K562 (cell line): ENCODE measurements at regions not wholly inside any gene's neighbourhood (a gene's known extent, or its start where the extent isn't known, plus 50 kb on each side); places are given as distances from the start of the nearest gene placed in this dataset.

Experiments
- ATAC-seq: fragments of 200-7000 bp; cut with Tn5 transposase; 3 replicates; pipeline ENCODE4 v1.9.1; 2020; ENCODE audit warnings: moderate library complexity
- BruUV-seq: library from RNA; stranded (reverse); fragments of 400-500 nt; replicated peaks from 2 replicates; lab custom pipeline; 2021; lab: Mats Ljungman, UMichigan
- CTCF ChIA-PET: fragments of 300-600 bp; formaldehyde crosslinking; extraction: SDS; loops from one replicate; lab custom pipeline; 2021; ENCODE audit warnings: low intra/inter-chr PET ratio; lab: Yijun Ruan, JAX
- POLR2A ChIA-PET: fragments of 300-600, 350-650 bp; sonication (Branson Sonifier 250); formaldehyde crosslinking; extraction: SDS; loops from one replicate; lab custom pipeline; 2021; ENCODE audit warnings: antibody characterized with exemption, inconsistent platforms; lab: Yijun Ruan, JAX
- DNase-seq, 4 experiments: peaks; one replicate each; pipeline versions ENCODE4 v3.0.0 to v3.0.0-alpha.2; 2011 to 2018; ENCODE audit warnings: low spot score in 3 of 4, mixed read lengths in 3 of 4; ENCODE audit errors: extremely low read depth in 1 of 4
- FAIRE-seq: peaks from 2 replicates; lab custom pipeline; 2011; peaks lifted over from hg19 to GRCh38; lab: Jason Lieb, UNC
- H2AFZ ChIP-seq: 2 replicates; pipeline ENCODE4 v1.6.0; 2011; ENCODE audit warnings: low read depth, low read length, control low read depth, inconsistent platforms
- H3K27ac ChIP-seq: fragments of 200-600 bp; 3 replicates; pipeline ENCODE4 v1.8.0; 2011; ENCODE audit warnings: low read depth, mild to moderate bottlenecking, control low read depth, inconsistent platforms, low read length, moderate library complexity, mixed read lengths; ENCODE audit errors: extremely low read depth
- H3K27me3 ChIP-seq, 2 experiments: fragments of 300-600 bp in 1 of 2; 2 replicates in 1 of 2; 3 replicates in 1 of 2; pipeline versions ENCODE4 v1.6.0 to v1.8.0; 2011; ENCODE audit warnings: inconsistent platforms in 2 of 2, low read length in 2 of 2, mild to moderate bottlenecking in 1 of 2, mixed read lengths in 1 of 2, moderate library complexity in 1 of 2; ENCODE audit not compliant: control insufficient read depth in 2 of 2, insufficient read depth in 2 of 2
- H3K36me3 ChIP-seq: fragments of 300-600 bp; 3 replicates; pipeline ENCODE4 v1.8.0; 2011; ENCODE audit warnings: mild to moderate bottlenecking, low read length, inconsistent platforms; ENCODE audit not compliant: control insufficient read depth, insufficient read depth
- H3K4me1 ChIP-seq, 2 experiments: fragments of 200-600 bp in 1 of 2; replicated peaks in 1 of 2; 2 replicates in 1 of 2; 3 replicates in 1 of 2; pipeline versions ENCODE4 v1.5.1 to v1.8.0; 2011; ENCODE audit warnings: inconsistent platforms in 2 of 2, low read length in 2 of 2, mild to moderate bottlenecking in 1 of 2, mixed read lengths in 1 of 2, moderate library complexity in 1 of 2; ENCODE audit not compliant: control insufficient read depth in 2 of 2, insufficient read depth in 2 of 2
- H3K4me2 ChIP-seq: 2 replicates; pipeline ENCODE4 v1.6.1; 2011; ENCODE audit warnings: low read length, control low read depth, inconsistent platforms, mixed read lengths; ENCODE audit not compliant: insufficient read depth
- H3K4me3 ChIP-seq: fragments of 200-600 bp; sonication (generic), shearing (Covaris generic); 2 replicates; pipeline ENCODE4 v1.5.1; 2016; ENCODE audit warnings: control low read depth, inconsistent platforms
- H3K79me2 ChIP-seq: fragments of 200-600 bp; 3 replicates; pipeline ENCODE4 v1.8.0; 2011; ENCODE audit warnings: low read length, inconsistent platforms; ENCODE audit not compliant: control insufficient read depth, insufficient read depth
- H3K9ac ChIP-seq, 2 experiments: 2 replicates each; pipeline versions ENCODE4 v1.6.0 to v1.6.1; 2011; ENCODE audit warnings: low read depth in 2 of 2, low read length in 2 of 2, control low read depth in 1 of 2, inconsistent platforms in 1 of 2, mild to moderate bottlenecking in 1 of 2, mixed read lengths in 1 of 2; ENCODE audit not compliant: insufficient read depth in 1 of 2
- H3K9me1 ChIP-seq: one replicate; pipeline ENCODE4 v1.6.0; 2011; ENCODE audit warnings: inconsistent platforms, mild to moderate bottlenecking, low read length, moderate library complexity; ENCODE audit not compliant: control insufficient read depth, insufficient read depth
- H3K9me3 ChIP-seq: replicated peaks from 2 replicates; pipeline ENCODE4 v1.5.1; 2011; ENCODE audit warnings: low read depth, low read length, inconsistent platforms; ENCODE audit not compliant: control insufficient read depth, insufficient read depth
- H4K20me1 ChIP-seq: replicated peaks from 2 replicates; pipeline ENCODE4 v1.6.1; 2011; ENCODE audit warnings: low read length, inconsistent platforms, mixed read lengths; ENCODE audit not compliant: control insufficient read depth, insufficient read depth
- CHD2 ChIP-seq: IDR thresholded peaks from 2 replicates; pipeline ENCODE4 v1.6.1; 2011; ENCODE audit warnings: low read depth, low read length
- ETV1 ChIP-seq: fragments of 450-650 bp; conservative IDR thresholded peaks from 2 replicates; pipeline ENCODE4 v1.6.1; 2016; ENCODE audit warnings: missing genetic modification characterization, control low read depth, low read depth, missing compliant biosample characterization
- GTF2F1 ChIP-seq: IDR thresholded peaks from 2 replicates; pipeline ENCODE4 v1.6.1; 2011; ENCODE audit warnings: low read depth, low read length, improper control_type of control experiment
- HMG20B ChIP-seq: fragments of 250-450 bp; sonication (Bioruptor Pico); IDR thresholded peaks from 2 replicates; pipeline ENCODE4 v1.5.0; 2021; ENCODE audit warnings: mild to moderate bottlenecking
- HOXB6 ChIP-seq: fragments of 250-450 bp; sonication (Bioruptor Pico); IDR thresholded peaks from 2 replicates; pipeline ENCODE4 v1.5.1; 2022; ENCODE audit warnings: mild to moderate bottlenecking, borderline replicate concordance
- KDM4B ChIP-seq, 2 experiments: fragments of 450-650 bp in 1 of 2; sonication (generic) in 1 of 2; IDR thresholded peaks; 2 replicates each; pipeline ENCODE4 v1.6.1; 2016 to 2017; ENCODE audit warnings: borderline replicate concordance in 2 of 2, antibody characterized with exemption in 1 of 2, low read depth in 1 of 2, mild to moderate bottlenecking in 1 of 2
- MCM2 ChIP-seq: fragments of 450-650 bp; IDR thresholded peaks from 2 replicates; pipeline ENCODE4 v1.6.1; 2017; ENCODE audit warnings: low read depth, mild to moderate bottlenecking
- NONO ChIP-seq, 2 experiments: fragments of 200-400 bp in 1 of 2; fragments of 450-650 bp in 1 of 2; formaldehyde crosslinking in 1 of 2; IDR thresholded peaks; 2 replicates each; pipeline ENCODE4 v1.6.1; 2017; ENCODE audit warnings: low read depth in 2 of 2, mild to moderate bottlenecking in 2 of 2, moderate library complexity in 2 of 2, low read length in 1 of 2
- PTBP1 ChIP-seq: fragments of 200-400 bp; formaldehyde crosslinking; IDR thresholded peaks from 2 replicates; pipeline ENCODE4 v1.6.1; 2017; ENCODE audit warnings: low read depth, low read length
- PTTG1 ChIP-seq: fragments of 450-650 bp; IDR thresholded peaks from 2 replicates; pipeline ENCODE4 v1.6.1; 2016; ENCODE audit warnings: low read depth, mild to moderate bottlenecking, missing genetic modification characterization, missing compliant biosample characterization
- SETDB1 ChIP-seq: IDR thresholded peaks from one replicate; pipeline ENCODE4 v1.6.1; 2012; ENCODE audit warnings: low read length, control low read depth, inconsistent platforms
- SLC30A9 ChIP-seq: fragments of 250-450 bp; sonication (Bioruptor Pico); IDR thresholded peaks from 2 replicates; pipeline ENCODE4 v1.8.0; 2022; ENCODE audit warnings: mild to moderate bottlenecking, moderate library complexity
- ZNF253 ChIP-seq: fragments of 250-450 bp; sonication (Bioruptor Pico); conservative IDR thresholded peaks from 2 replicates; pipeline ENCODE4 v1.6.1; 2021; ENCODE audit warnings: mild to moderate bottlenecking
- ZNF551 ChIP-seq: fragments of 250-450 bp; sonication (Bioruptor Pico); IDR thresholded peaks from 2 replicates; pipeline ENCODE4 v1.5.0; 2021; ENCODE audit warnings: mild to moderate bottlenecking, moderate library complexity
- WGBS: fragments of 100-300 bp; shearing (Covaris generic); methylation state at CpG from one replicate; pipeline ENCODE4 v1.1.6; 2016; ENCODE audit warnings: low coverage, mixed read lengths; ENCODE audit not compliant: insufficient coverage; ENCODE audit errors: missing lambda C conversion rate; 5-methylcytosine and 5-hydroxymethylcytosine counted together
- in situ Hi-C: fragments of 300-500 bp; cut with MboI; formaldehyde crosslinking; loops from 4 replicates; pipeline ENCODE4 v1.15.0; 2018; ENCODE audit warnings: inconsistent platforms, mixed read lengths
- intact Hi-C: fragments of 100-400 bp; cut with micrococcal nuclease; formaldehyde crosslinking; loops from 2 replicates; pipeline ENCODE4 v1.14.2; 2022
- TF ChIP-seq, protein P1 (sequence below): fragments of 450-650 bp; IDR thresholded peaks from 2 replicates; pipeline ENCODE4 v1.6.1; 2016; ENCODE audit warnings: mild to moderate bottlenecking
- TF ChIP-seq, protein P2 (sequence below): fragments of 450-650 bp; conservative IDR thresholded peaks from 2 replicates; pipeline ENCODE4 v1.6.1; 2016; ENCODE audit warnings: missing genetic modification characterization, low read depth, mild to moderate bottlenecking, missing compliant biosample characterization, moderate library complexity
- TF ChIP-seq, protein P3 (sequence below): fragments of 150-350 bp; conservative IDR thresholded peaks from 2 replicates; pipeline ENCODE4 v1.6.1; 2014; ENCODE audit warnings: low read length
- TF ChIP-seq, protein P4 (sequence below): fragments of 250-450 bp; sonication (Bioruptor Pico); IDR thresholded peaks from 2 replicates; pipeline ENCODE4 v1.8.0; 2021; ENCODE audit warnings: moderate library complexity, mild to moderate bottlenecking, inconsistent platforms

DNA sequence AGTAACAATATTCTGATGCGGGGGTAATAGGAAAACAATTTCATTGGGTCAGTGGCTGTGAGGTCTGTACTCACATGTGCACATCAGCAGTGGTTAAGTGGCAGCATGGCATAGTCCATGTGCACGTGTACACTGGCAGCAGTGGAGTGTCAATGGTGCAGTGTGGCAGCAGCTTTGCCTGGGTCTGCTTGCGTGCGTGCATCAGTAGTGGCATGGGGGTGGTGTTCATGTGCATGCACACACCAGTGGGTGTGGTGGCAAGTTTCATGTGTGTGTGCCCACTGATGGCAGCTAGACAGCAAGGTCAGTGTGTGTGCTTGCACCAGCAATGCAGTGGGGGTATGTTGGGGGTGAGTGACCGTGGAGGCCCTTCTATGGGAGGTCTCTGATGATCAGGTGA lies 581.6 kb upstream of the KLHL4 start:
- H3K4me3 ChIP-seq, result no peak overlapping the region
- no peaks in the 10 kb centered on the region for H4K20me1 ChIP-seq
- H2AFZ ChIP-seq, result no peak overlapping the region
- no peaks in the 10 kb centered on the region for H3K27me3 ChIP-seq
- TF ChIP-seq PTBP1 (no peak), SLC30A9 (CRISPR knock-in tag) (no peak), GTF2F1 (no peak), MCM2 (no peak), PTTG1 (tag) (no peak), ZNF551 (CRISPR knock-in tag) (no peak), NONO (IDR thresholded peaks at IDR 0.05; ENCODE audit: low read depth in 2 of 2, low read length in 1 of 2) (no peak), SETDB1 (no peak), KDM4B (IDR thresholded peaks at IDR 0.05; ENCODE audit: borderline replicate concordance in 2 of 2, low read depth in 1 of 2) (no peak), CHD2 (no peak), ZNF253 (CRISPR knock-in tag) (no peak), HOXB6 (CRISPR knock-in tag) (no peak), HMG20B (CRISPR knock-in tag) (no peak), ETV1 (tag) (no peak)
- TF ChIP-seq, protein P1, sequence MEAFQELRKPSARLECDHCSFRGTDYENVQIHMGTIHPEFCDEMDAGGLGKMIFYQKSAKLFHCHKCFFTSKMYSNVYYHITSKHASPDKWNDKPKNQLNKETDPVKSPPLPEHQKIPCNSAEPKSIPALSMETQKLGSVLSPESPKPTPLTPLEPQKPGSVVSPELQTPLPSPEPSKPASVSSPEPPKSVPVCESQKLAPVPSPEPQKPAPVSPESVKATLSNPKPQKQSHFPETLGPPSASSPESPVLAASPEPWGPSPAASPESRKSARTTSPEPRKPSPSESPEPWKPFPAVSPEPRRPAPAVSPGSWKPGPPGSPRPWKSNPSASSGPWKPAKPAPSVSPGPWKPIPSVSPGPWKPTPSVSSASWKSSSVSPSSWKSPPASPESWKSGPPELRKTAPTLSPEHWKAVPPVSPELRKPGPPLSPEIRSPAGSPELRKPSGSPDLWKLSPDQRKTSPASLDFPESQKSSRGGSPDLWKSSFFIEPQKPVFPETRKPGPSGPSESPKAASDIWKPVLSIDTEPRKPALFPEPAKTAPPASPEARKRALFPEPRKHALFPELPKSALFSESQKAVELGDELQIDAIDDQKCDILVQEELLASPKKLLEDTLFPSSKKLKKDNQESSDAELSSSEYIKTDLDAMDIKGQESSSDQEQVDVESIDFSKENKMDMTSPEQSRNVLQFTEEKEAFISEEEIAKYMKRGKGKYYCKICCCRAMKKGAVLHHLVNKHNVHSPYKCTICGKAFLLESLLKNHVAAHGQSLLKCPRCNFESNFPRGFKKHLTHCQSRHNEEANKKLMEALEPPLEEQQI, result no peak
- TF ChIP-seq, protein P2, sequence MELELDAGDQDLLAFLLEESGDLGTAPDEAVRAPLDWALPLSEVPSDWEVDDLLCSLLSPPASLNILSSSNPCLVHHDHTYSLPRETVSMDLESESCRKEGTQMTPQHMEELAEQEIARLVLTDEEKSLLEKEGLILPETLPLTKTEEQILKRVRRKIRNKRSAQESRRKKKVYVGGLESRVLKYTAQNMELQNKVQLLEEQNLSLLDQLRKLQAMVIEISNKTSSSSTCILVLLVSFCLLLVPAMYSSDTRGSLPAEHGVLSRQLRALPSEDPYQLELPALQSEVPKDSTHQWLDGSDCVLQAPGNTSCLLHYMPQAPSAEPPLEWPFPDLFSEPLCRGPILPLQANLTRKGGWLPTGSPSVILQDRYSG (tag), result no peak
- TF ChIP-seq, protein P3, sequence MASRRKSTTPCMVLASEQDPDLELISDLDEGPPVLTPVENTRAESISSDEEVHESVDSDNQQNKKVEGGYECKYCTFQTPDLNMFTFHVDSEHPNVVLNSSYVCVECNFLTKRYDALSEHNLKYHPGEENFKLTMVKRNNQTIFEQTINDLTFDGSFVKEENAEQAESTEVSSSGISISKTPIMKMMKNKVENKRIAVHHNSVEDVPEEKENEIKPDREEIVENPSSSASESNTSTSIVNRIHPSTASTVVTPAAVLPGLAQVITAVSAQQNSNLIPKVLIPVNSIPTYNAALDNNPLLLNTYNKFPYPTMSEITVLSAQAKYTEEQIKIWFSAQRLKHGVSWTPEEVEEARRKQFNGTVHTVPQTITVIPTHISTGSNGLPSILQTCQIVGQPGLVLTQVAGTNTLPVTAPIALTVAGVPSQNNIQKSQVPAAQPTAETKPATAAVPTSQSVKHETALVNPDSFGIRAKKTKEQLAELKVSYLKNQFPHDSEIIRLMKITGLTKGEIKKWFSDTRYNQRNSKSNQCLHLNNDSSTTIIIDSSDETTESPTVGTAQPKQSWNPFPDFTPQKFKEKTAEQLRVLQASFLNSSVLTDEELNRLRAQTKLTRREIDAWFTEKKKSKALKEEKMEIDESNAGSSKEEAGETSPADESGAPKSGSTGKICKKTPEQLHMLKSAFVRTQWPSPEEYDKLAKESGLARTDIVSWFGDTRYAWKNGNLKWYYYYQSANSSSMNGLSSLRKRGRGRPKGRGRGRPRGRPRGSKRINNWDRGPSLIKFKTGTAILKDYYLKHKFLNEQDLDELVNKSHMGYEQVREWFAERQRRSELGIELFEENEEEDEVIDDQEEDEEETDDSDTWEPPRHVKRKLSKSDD, result no peak
- TF ChIP-seq, protein P4, sequence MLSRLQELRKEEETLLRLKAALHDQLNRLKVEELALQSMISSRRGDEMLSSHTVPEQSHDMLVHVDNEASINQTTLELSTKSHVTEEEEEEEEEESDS (CRISPR knock-in tag), result no peak
- POLR2A ChIA-PET, result interaction anchor here (0.6 kb wide), 1 partner anchor 401 kb away, joined by 3 read pairs; no protein-coding TSS in a partner anchor
- WGBS, result 0% methylated on average over 5 of the region's 5 CpGs
- H3K4me1 ChIP-seq, result no peaks in the 10 kb centered on the region
- H3K4me2 ChIP-seq, result no peak overlapping the region
- H3K36me3 ChIP-seq, result no peaks in the 10 kb centered on the region
- in situ Hi-C loops, result no loop called here
- CTCF ChIA-PET, result no interaction called here
- no peaks in the 10 kb centered on the region for H3K79me2 ChIP-seq
- H3K27ac ChIP-seq, result no peak overlapping the region
- no peaks in the 10 kb centered on the region for H3K9me1 ChIP-seq
- H3K9me3 ChIP-seq, result no peaks in the 10 kb centered on the region
- FAIRE-seq (no peak), ATAC-seq (no peak), DNase-seq (no peak)
- intact Hi-C loops, result no loop called here
- BruUV-seq, result no TSS peak
- no peak overlapping the region for H3K9ac ChIP-seq
